GM23338 (cell line): ENCODE measurements at regions not wholly inside any gene's neighbourhood (a gene's known extent, or its start where the extent isn't known, plus 50 kb on each side); places are given as distances from the start of the nearest gene placed in this dataset.

ENCODE experiments used
- CREB1 ChIP-seq: fragments of 250-450 bp; sonication (Bioruptor Pico); IDR thresholded peaks from 2 replicates; pipeline ENCODE4 v1.5.0; 2020; ENCODE audit warnings: low read depth, mild to moderate bottlenecking, moderate library complexity
- EZH2 ChIP-seq: fragments of 200-600 bp; sonication (generic); IDR thresholded peaks from one replicate; pipeline ENCODE4 v1.8.0; 2017; ENCODE audit warnings: antibody characterized with exemption, mild to moderate bottlenecking, low read depth; ENCODE audit not compliant: unreplicated experiment
- EZH2phosphoT487 ChIP-seq: fragments of 200-600 bp; sonication (generic); IDR thresholded peaks from one replicate; pipeline ENCODE4 v1.8.1; 2018; ENCODE audit warnings: antibody characterized with exemption; ENCODE audit not compliant: unreplicated experiment
- NANOG ChIP-seq: IDR thresholded peaks from 2 replicates; pipeline ENCODE4 v1.6.1; 2016; ENCODE audit warnings: antibody characterized with exemption, borderline replicate concordance
- POLR2AphosphoS5 ChIP-seq: IDR thresholded peaks from 2 replicates; pipeline ENCODE4 v1.6.1; 2016; ENCODE audit warnings: antibody characterized with exemption, low read depth
- TF ChIP-seq, protein P1 (sequence below), 2 experiments: fragments of 200-600 bp in 1 of 2; sonication (generic) in 1 of 2; conservative IDR thresholded peaks; 2 replicates each; pipeline versions ENCODE4 v1.5.1 to v1.6.1; 2016 to 2017; ENCODE audit warnings: antibody characterized with exemption in 2 of 2, low read depth in 2 of 2, mild to moderate bottlenecking in 2 of 2, moderate library complexity in 1 of 2
- TF ChIP-seq, protein P2 (sequence below): fragments of 250-450 bp; sonication (Bioruptor Pico); IDR thresholded peaks from 2 replicates; pipeline ENCODE4 v1.5.0; 2020; ENCODE audit warnings: mild to moderate bottlenecking, moderate library complexity
- TF ChIP-seq, protein P3 (sequence below): IDR thresholded peaks from one replicate; pipeline ENCODE4 v1.6.1; 2018; ENCODE audit warnings: antibody characterized with exemption; ENCODE audit not compliant: unreplicated experiment

DNA sequence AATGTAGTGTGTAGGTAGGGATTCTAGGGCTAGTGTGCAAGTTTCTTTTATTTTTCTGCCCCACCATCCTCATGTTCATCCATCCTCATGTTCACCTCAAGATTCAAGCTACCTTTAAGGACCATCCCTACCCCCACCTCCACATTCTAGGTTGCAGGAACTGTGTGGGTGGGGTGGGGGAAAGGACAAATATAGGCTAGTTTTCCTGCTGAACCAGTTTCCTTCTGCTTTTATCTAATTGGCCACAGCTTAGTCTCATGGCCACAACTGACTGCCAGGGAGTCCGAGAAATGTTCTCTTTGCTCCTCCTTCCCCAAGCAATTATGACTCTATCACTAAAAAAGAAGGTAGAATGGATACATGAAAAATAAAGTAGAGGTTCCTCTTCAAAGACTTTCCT, 179.0 kb upstream of the LARGE1 start:
- TF ChIP-seq, protein P1, sequence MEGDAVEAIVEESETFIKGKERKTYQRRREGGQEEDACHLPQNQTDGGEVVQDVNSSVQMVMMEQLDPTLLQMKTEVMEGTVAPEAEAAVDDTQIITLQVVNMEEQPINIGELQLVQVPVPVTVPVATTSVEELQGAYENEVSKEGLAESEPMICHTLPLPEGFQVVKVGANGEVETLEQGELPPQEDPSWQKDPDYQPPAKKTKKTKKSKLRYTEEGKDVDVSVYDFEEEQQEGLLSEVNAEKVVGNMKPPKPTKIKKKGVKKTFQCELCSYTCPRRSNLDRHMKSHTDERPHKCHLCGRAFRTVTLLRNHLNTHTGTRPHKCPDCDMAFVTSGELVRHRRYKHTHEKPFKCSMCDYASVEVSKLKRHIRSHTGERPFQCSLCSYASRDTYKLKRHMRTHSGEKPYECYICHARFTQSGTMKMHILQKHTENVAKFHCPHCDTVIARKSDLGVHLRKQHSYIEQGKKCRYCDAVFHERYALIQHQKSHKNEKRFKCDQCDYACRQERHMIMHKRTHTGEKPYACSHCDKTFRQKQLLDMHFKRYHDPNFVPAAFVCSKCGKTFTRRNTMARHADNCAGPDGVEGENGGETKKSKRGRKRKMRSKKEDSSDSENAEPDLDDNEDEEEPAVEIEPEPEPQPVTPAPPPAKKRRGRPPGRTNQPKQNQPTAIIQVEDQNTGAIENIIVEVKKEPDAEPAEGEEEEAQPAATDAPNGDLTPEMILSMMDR (conservative IDR thresholded peaks at IDR 0.05; ENCODE audit: low read depth in 2 of 2) = no peak
- TF ChIP-seq, protein P2, sequence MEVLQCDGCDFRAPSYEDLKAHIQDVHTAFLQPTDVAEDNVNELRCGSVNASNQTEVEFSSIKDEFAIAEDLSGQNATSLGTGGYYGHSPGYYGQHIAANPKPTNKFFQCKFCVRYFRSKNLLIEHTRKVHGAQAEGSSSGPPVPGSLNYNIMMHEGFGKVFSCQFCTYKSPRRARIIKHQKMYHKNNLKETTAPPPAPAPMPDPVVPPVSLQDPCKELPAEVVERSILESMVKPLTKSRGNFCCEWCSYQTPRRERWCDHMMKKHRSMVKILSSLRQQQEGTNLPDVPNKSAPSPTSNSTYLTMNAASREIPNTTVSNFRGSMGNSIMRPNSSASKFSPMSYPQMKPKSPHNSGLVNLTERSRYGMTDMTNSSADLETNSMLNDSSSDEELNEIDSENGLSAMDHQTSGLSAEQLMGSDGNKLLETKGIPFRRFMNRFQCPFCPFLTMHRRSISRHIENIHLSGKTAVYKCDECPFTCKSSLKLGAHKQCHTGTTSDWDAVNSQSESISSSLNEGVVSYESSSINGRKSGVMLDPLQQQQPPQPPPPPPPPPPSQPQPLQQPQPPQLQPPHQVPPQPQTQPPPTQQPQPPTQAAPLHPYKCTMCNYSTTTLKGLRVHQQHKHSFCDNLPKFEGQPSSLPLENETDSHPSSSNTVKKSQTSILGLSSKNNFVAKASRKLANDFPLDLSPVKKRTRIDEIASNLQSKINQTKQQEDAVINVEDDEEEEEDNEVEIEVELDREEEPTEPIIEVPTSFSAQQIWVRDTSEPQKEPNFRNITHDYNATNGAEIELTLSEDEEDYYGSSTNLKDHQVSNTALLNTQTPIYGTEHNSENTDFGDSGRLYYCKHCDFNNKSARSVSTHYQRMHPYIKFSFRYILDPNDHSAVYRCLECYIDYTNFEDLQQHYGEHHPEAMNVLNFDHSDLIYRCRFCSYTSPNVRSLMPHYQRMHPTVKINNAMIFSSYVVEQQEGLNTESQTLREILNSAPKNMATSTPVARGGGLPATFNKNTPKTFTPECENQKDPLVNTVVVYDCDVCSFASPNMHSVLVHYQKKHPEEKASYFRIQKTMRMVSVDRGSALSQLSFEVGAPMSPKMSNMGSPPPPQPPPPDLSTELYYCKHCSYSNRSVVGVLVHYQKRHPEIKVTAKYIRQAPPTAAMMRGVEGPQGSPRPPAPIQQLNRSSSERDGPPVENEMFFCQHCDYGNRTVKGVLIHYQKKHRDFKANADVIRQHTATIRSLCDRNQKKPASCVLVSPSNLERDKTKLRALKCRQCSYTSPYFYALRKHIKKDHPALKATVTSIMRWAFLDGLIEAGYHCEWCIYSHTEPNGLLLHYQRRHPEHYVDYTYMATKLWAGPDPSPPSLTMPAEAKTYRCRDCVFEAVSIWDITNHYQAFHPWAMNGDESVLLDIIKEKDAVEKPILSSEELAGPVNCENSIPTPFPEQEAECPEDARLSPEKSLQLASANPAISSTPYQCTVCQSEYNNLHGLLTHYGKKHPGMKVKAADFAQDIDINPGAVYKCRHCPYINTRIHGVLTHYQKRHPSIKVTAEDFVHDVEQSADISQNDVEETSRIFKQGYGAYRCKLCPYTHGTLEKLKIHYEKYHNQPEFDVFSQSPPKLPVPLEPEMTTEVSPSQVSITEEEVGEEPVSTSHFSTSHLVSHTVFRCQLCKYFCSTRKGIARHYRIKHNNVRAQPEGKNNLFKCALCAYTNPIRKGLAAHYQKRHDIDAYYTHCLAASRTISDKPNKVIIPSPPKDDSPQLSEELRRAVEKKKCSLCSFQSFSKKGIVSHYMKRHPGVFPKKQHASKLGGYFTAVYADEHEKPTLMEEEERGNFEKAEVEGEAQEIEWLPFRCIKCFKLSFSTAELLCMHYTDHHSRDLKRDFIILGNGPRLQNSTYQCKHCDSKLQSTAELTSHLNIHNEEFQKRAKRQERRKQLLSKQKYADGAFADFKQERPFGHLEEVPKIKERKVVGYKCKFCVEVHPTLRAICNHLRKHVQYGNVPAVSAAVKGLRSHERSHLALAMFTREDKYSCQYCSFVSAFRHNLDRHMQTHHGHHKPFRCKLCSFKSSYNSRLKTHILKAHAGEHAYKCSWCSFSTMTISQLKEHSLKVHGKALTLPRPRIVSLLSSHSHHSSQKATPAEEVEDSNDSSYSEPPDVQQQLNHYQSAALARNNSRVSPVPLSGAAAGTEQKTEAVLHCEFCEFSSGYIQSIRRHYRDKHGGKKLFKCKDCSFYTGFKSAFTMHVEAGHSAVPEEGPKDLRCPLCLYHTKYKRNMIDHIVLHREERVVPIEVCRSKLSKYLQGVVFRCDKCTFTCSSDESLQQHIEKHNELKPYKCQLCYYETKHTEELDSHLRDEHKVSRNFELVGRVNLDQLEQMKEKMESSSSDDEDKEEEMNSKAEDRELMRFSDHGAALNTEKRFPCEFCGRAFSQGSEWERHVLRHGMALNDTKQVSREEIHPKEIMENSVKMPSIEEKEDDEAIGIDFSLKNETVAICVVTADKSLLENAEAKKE (CRISPR knock-in tag) = no peak
- TF ChIP-seq, protein P3, sequence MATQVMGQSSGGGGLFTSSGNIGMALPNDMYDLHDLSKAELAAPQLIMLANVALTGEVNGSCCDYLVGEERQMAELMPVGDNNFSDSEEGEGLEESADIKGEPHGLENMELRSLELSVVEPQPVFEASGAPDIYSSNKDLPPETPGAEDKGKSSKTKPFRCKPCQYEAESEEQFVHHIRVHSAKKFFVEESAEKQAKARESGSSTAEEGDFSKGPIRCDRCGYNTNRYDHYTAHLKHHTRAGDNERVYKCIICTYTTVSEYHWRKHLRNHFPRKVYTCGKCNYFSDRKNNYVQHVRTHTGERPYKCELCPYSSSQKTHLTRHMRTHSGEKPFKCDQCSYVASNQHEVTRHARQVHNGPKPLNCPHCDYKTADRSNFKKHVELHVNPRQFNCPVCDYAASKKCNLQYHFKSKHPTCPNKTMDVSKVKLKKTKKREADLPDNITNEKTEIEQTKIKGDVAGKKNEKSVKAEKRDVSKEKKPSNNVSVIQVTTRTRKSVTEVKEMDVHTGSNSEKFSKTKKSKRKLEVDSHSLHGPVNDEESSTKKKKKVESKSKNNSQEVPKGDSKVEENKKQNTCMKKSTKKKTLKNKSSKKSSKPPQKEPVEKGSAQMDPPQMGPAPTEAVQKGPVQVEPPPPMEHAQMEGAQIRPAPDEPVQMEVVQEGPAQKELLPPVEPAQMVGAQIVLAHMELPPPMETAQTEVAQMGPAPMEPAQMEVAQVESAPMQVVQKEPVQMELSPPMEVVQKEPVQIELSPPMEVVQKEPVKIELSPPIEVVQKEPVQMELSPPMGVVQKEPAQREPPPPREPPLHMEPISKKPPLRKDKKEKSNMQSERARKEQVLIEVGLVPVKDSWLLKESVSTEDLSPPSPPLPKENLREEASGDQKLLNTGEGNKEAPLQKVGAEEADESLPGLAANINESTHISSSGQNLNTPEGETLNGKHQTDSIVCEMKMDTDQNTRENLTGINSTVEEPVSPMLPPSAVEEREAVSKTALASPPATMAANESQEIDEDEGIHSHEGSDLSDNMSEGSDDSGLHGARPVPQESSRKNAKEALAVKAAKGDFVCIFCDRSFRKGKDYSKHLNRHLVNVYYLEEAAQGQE = no peak
- TF ChIP-seq EZH2 (no peak), EZH2phosphoT487 (no peak), POLR2AphosphoS5 (no peak), CREB1 (CRISPR knock-in tag) (no peak), NANOG (no peak)
